HAP-1 (cell line): ENCODE measurements at regions not wholly inside any gene's neighbourhood (a gene's known extent, or its start where the extent isn't known, plus 50 kb on each side); places are given as distances from the start of the nearest gene placed in this dataset.

ENCODE experiments used
- DNase-seq, 2 experiments: peaks; one replicate each; pipeline ENCODE4 v3.0.0-alpha.2; 2016 to 2020; ENCODE audit warnings: low spot score in 2 of 2
- H3K27me3 ChIP-seq: fragments of 250-450 bp; sonication (Bioruptor Pico); 2 replicates; pipeline ENCODE4 v1.5.1; 2020; ENCODE audit warnings: low read depth, mild to moderate bottlenecking, moderate library complexity
- H3K36me3 ChIP-seq: fragments of 250-450 bp; sonication (Bioruptor Pico); replicated peaks from 2 replicates; pipeline ENCODE4 v1.5.1; 2020; ENCODE audit warnings: mild to moderate bottlenecking
- H3K4me1 ChIP-seq: fragments of 250-450 bp; sonication (Bioruptor Pico); 2 replicates; pipeline ENCODE4 v1.5.1; 2020; ENCODE audit warnings: mild to moderate bottlenecking
- H3K4me3 ChIP-seq: fragments of 250-450 bp; sonication (Bioruptor Pico); 2 replicates; pipeline ENCODE4 v1.5.1; 2020; ENCODE audit warnings: mild to moderate bottlenecking, moderate library complexity
- H3K9me3 ChIP-seq: fragments of 250-450 bp; sonication (Bioruptor Pico); 2 replicates; pipeline ENCODE4 v1.5.1; 2020; ENCODE audit warnings: mild to moderate bottlenecking, moderate library complexity
- in situ Hi-C: fragments of 300-500 bp; cut with MboI; formaldehyde crosslinking; loops from 3 replicates; pipeline ENCODE4 v1.14.3; 2020; ENCODE audit warnings: low sequenced_read_pairs, inconsistent platforms, mixed read lengths

- H3K36me3 ChIP-seq: no peaks in the 10 kb centered on the region
- no peaks in the 10 kb centered on the region for H3K27me3 ChIP-seq
- in situ Hi-C loops: loop anchor here (25.0 kb wide), 1 partner anchor 266 kb away; no protein-coding TSS in a partner anchor
- no peaks in the 10 kb centered on the region for H3K9me3 ChIP-seq
- H3K4me1 ChIP-seq: no peaks in the 10 kb centered on the region
- H3K4me3 ChIP-seq: no peak overlapping the region
- no peak for DNase-seq
Observed at GRCh38 chr4:129371065-129371464, 275.1 kb downstream of the C4orf33 start.

GRCh38 chr4:129371926-129372325, 276.0 kb downstream of the C4orf33 start:
- Histone ChIP-seq H3K36me3 (no peaks in the 10 kb centered on the region), H3K9me3 (no peaks in the 10 kb centered on the region), H3K4me1 (no peaks in the 10 kb centered on the region), H3K4me3 (no peak overlapping the region), H3K27me3 (no peaks in the 10 kb centered on the region)
- in situ Hi-C loops: loop anchor here (25.0 kb wide), 1 partner anchor 265 kb away; no protein-coding TSS in a partner anchor
- DNase-seq: no peak

GRCh38 chr4:129377131-129377845, 281.3 kb downstream of the C4orf33 start:
- H3K27me3 ChIP-seq: no peaks in the 10 kb centered on the region
- no peaks in the 10 kb centered on the region for H3K4me1 ChIP-seq
- DNase-seq: no peak
- no peak overlapping the region for H3K4me3 ChIP-seq
- no peaks in the 10 kb centered on the region for H3K9me3 ChIP-seq
- in situ Hi-C loops: no loop called here
- H3K36me3 ChIP-seq: no peaks in the 10 kb centered on the region

- Histone ChIP-seq H3K4me1 (no peaks in the 10 kb centered on the region), H3K4me3 (no peak overlapping the region), H3K27me3 (no peaks in the 10 kb centered on the region), H3K9me3 (no peaks in the 10 kb centered on the region), H3K36me3 (no peaks in the 10 kb centered on the region)
- DNase-seq: no peak
- in situ Hi-C loops: no loop called here
Observed at GRCh38 chr4:129378364-129378763, 282.4 kb downstream of the C4orf33 start.

GRCh38 chr4:129379429-129379828, 283.5 kb downstream of the C4orf33 start:
- H3K4me3 ChIP-seq: no peak overlapping the region
- no peaks in the 10 kb centered on the region for H3K9me3 ChIP-seq
- no peaks in the 10 kb centered on the region for H3K36me3 ChIP-seq
- no peaks in the 10 kb centered on the region for H3K4me1 ChIP-seq
- H3K27me3 ChIP-seq: no peaks in the 10 kb centered on the region
- in situ Hi-C loops: no loop called here
- DNase-seq: no peak

DNA sequence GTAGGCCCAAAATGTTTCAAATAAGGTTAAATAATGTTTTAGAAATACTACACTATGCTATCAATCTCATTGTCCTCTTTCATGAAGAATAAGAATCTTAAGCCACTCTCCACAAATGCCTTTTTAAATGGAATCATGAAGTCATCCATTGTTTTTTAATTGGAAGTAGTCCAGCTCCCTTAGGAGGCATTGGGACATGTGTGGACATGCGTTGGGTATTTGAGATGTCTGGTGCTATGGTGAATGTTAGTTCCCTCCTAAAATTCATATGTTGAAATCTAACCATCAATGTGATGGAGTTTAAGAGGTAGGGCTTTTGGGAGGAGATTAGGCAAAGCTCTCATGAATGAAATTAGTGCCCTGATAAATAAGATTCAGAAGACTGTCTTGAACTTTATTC, 289.0 kb downstream of the C4orf33 start:
- Histone ChIP-seq H3K4me1 (no peaks in the 10 kb centered on the region), H3K4me3 (no peak overlapping the region), H3K27me3 (no peaks in the 10 kb centered on the region), H3K9me3 (no peaks in the 10 kb centered on the region), H3K36me3 (no peaks in the 10 kb centered on the region)
- in situ Hi-C loops: no loop called here
- DNase-seq: no peak

GRCh38 chr4:129387666-129388065, 291.7 kb downstream of the C4orf33 start:
- Histone ChIP-seq H3K27me3 (no peaks in the 10 kb centered on the region), H3K4me3 (no peak overlapping the region), H3K36me3 (no peaks in the 10 kb centered on the region), H3K9me3 (no peaks in the 10 kb centered on the region), H3K4me1 (no peaks in the 10 kb centered on the region)
- no peak for DNase-seq
- in situ Hi-C loops: no loop called here

DNA sequence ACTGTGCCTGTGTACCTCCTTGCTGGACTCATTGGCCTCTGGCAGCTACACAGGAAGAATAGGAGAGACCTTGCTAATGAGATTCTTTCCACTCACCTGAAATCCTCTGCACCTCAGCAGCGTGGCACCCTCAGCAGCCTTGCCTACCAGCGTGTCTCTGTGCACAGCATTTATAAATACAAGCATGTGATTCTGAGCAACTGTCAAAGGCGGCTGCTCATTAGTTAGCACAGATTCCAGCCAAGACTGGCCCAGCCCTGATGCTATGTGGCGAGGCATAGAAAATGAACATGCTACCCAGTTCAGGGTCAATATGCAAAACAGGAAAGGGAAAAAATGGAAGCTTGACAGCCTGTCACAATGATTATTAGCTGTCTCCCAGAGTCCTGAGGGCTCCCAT, 298.0 kb downstream of the C4orf33 start:
- H3K9me3 ChIP-seq: no peaks in the 10 kb centered on the region
- no peaks in the 10 kb centered on the region for H3K4me1 ChIP-seq
- DNase-seq: no peak
- H3K4me3 ChIP-seq: no peak overlapping the region
- H3K36me3 ChIP-seq: no peaks in the 10 kb centered on the region
- in situ Hi-C loops: no loop called here
- H3K27me3 ChIP-seq: no peaks in the 10 kb centered on the region

GRCh38 chr4:129394635-129395034, 298.7 kb downstream of the C4orf33 start:
- no peak for DNase-seq
- Histone ChIP-seq H3K4me3 (no peak overlapping the region), H3K27me3 (no peaks in the 10 kb centered on the region), H3K36me3 (no peaks in the 10 kb centered on the region), H3K9me3 (no peaks in the 10 kb centered on the region), H3K4me1 (no peaks in the 10 kb centered on the region)
- in situ Hi-C loops: no loop called here

- H3K4me3 ChIP-seq: no peak overlapping the region
- H3K27me3 ChIP-seq: no peaks in the 10 kb centered on the region; the same call in 1 of the 2 replicates
- no peak for DNase-seq
- H3K9me3 ChIP-seq: no peaks in the 10 kb centered on the region
- peaks cover 14% of the 10 kb centered on the region for H3K4me1 ChIP-seq
- in situ Hi-C loops: no loop called here
- H3K36me3 ChIP-seq: no peaks in the 10 kb centered on the region
Observed at GRCh38 chr4:129403848-129404247, 307.9 kb downstream of the C4orf33 start.

DNA sequence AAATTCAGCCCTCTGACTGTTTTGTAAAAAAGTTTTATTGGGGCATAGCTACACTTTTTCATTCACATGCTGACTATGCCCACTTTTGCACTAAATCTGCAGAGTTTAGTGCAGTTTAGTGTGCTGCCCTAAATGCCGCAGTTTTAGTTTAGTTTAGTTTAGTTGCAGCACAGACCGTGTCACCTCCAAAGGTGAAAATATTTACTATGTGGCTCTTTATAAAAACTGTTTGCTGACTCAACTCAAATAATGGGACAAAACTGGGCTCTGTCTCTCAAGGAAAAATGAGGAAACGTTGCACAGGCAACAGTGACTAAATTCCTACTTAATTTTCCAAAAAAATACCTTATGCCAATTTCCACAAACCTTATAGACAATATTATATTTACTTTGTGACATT, 314.2 kb downstream of the C4orf33 start:
- no peak for DNase-seq
- in situ Hi-C loops: no loop called here
- Histone ChIP-seq H3K4me3 (no peak overlapping the region), H3K9me3 (no peaks in the 10 kb centered on the region), H3K27me3 (no peaks in the 10 kb centered on the region), H3K4me1 (peaks cover 5% of the 10 kb centered on the region; the same call in 1 of the 2 replicates), H3K36me3 (no peaks in the 10 kb centered on the region)

DNA sequence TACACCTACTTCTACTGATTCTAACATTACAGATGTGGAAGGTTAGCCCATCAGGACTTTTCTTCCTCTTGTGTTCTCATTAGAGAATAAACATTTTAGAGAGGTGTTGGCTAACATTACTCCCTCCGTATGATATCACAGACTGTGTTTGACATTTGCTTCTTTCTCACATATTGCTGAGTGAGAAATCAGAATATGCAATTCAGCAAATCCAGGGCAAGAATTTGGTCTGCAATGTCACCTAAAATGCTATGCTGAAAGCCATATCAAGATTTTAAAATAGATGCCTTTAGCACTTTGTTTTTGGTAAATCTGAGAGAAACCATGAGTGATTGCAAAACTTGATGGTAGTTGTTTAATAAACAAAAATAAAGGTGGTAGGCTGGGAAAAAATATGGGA, 319.1 kb downstream of the C4orf33 start:
- Histone ChIP-seq H3K4me3 (no peak overlapping the region), H3K4me1 (no peaks in the 10 kb centered on the region), H3K36me3 (no peaks in the 10 kb centered on the region), H3K9me3 (no peaks in the 10 kb centered on the region), H3K27me3 (no peaks in the 10 kb centered on the region)
- no peak for DNase-seq
- in situ Hi-C loops: no loop called here

GRCh38 chr4:129420637-129421036, 324.7 kb downstream of the C4orf33 start:
- no peaks in the 10 kb centered on the region for H3K4me1 ChIP-seq
- in situ Hi-C loops: no loop called here
- peak in 1 of 2 experiments; percentile 61 for DNase-seq
- H3K9me3 ChIP-seq: no peaks in the 10 kb centered on the region
- no peaks in the 10 kb centered on the region for H3K36me3 ChIP-seq
- H3K4me3 ChIP-seq: no peak overlapping the region
- H3K27me3 ChIP-seq: no peaks in the 10 kb centered on the region

GRCh38 chr4:129422277-129422676, 326.3 kb downstream of the C4orf33 start:
- no peaks in the 10 kb centered on the region for H3K36me3 ChIP-seq
- H3K4me1 ChIP-seq: no peaks in the 10 kb centered on the region
- H3K4me3 ChIP-seq: no peak overlapping the region
- in situ Hi-C loops: no loop called here
- no peaks in the 10 kb centered on the region for H3K27me3 ChIP-seq
- no peaks in the 10 kb centered on the region for H3K9me3 ChIP-seq
- DNase-seq: no peak

DNA sequence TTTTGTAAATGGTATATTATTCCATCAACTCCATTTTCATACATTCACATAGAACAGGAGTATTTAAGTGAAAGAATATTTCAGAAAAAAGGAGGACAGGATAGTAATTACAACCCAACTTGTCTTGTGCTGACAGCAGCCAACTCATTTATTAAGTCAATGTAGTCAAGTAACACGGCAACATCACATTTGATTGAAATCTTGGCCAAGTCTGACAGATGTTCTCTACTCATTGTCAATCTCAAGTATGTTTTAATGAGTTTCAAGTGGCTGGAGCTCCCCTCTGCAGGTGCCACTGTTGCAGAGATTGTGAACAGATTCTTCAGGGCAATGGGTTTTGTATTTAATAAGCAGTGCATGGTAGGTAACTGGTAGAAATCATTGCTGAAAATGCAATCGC, 332.5 kb downstream of the C4orf33 start:
- H3K4me1 ChIP-seq: no peaks in the 10 kb centered on the region
- in situ Hi-C loops: no loop called here
- H3K9me3 ChIP-seq: no peaks in the 10 kb centered on the region

More for the DNA sequence above, 332.5 kb downstream of the C4orf33 start:
- H3K27me3 ChIP-seq: no peaks in the 10 kb centered on the region
- no peak for DNase-seq
- no peaks in the 10 kb centered on the region for H3K36me3 ChIP-seq
- H3K4me3 ChIP-seq: no peak overlapping the region
